CD4-positive, alpha-beta T cell treated with Interleukin-17A for 4 hours (primary cell): ENCODE measurements at regions not wholly inside any gene's neighbourhood (a gene's known extent, or its start where the extent isn't known, plus 50 kb on each side); places are given as distances from the start of the nearest gene placed in this dataset.
"Not testable (repeated sequence)": the region's sequence is repeated elsewhere in the genome, so short reads cannot be mapped to it uniquely, and the experiment has no call there.

Experiments
- DNase-seq: peaks from one replicate; pipeline ENCODE4 v3.0.0-alpha.2; 2020; ENCODE audit warnings: mixed read lengths

- DNase-seq: no peak
Observed at GRCh38 chr2:64924170-64924934, 64.8 kb upstream of the SLC1A4 start.

GRCh38 chr2:64925930-64926722 is 63.1 kb upstream of the SLC1A4 start:
- not testable (repeated sequence) for DNase-seq

DNA sequence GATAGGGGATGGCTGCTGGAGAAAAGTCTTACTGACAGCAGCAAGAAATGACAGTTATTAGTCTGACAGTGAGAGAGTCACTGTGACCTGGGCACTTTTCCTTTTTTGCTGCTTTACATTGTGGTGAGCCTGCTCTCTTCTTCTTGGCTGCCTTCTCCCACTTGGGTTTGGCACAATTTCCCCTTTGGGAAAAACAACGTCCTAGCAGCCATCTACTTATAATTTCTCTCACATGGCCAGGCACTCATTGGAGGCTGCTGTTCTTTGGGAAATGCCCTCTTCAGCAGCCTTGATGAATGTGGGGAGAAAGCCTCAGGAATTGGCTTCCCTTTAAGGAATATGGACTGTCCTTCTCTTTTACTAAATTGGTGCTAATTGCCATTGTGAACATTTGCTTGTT is 60.4 kb upstream of the SLC1A4 start:
- no peak for DNase-seq

DNA sequence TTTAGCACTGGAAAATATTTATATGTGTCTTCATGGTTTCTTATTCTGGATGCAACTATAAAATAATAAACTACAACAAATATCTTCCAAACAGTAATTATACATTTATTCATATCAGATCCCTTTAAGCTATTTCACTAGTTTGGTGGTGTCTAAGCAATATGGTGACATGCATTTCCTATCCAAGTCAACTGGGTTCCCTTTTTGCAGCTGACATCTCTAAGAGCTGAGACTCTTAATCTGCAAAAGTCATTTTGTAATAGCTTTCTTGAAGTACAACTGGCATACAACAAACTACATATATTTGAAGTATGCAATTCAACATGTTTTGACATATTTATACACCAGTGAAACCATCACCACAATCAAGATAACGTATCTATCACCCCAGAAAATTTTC is 59.9 kb upstream of the SLC1A4 start:
- DNase-seq: no peak

- no peak for DNase-seq
Observed at GRCh38 chr2:64930258-64930671, 58.9 kb upstream of the SLC1A4 start.

GRCh38 chr2:64931246-64932115 is 57.7 kb upstream of the SLC1A4 start:
- DNase-seq: no peak

- no peak for DNase-seq
Observed at GRCh38 chr2:64932116-64932370, 57.2 kb upstream of the SLC1A4 start.

DNA sequence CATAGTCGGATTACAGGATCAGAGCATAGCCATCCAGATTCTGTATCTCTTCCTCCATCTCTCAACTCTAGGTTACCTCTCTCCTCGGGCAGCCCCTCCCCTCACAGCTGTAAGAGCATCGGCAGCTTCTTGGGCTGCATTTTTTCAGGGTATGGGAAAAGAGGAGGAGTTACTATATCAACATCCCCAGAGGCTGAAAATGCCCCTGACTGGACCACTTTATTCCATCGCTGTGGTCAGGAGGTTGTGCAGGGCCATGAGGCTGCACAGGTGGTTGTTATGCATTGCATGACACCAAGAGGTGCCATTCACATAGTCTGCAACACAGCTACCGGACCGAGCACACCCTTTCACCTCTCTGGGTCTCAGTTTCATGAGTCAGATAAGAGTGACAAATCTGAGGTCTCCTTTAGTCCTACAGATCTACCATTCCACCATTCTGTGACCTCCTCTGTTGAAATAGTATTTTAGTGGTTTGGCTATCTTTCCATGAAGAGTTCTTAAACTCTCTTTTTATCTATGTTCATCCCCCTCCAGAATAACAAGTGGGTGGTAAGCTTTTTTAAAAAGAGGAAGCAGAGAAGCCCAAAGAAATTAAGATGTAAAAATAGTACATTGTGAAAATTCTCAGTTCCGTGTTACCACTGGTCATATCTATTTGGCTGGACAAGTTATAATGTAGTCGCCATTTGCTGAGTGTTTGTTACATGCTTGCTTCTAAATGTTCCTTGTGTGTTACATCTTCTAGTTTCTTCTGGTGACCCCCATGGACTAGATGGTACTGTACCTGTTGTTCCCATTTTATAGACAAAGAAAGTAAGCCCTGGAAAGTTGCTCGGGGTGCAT is 56.6 kb upstream of the SLC1A4 start:
- DNase-seq: no peak

GRCh38 chr2:64934530-64934929 is 54.7 kb upstream of the SLC1A4 start:
- DNase-seq: no peak

DNA sequence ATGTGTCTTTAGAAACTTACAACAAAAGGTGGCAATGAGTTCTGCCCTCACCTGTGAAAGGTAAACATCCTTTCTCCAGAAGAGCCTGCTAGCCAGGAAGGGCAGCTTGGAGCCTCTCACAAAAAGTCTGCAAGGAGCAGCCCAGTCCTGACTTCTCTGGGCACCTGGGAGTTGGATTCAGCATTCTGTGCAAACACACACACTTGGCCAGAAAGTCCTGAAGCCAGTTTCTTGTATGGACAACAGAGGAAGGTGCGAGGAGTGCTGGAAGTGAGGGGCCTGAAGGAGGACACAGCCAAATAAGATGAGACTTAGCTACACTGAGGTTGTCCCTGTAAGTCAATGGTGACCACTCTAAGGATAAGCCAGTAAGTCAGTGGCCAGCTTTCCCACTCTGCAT is 52.4 kb upstream of the SLC1A4 start:
- no peak for DNase-seq

DNA sequence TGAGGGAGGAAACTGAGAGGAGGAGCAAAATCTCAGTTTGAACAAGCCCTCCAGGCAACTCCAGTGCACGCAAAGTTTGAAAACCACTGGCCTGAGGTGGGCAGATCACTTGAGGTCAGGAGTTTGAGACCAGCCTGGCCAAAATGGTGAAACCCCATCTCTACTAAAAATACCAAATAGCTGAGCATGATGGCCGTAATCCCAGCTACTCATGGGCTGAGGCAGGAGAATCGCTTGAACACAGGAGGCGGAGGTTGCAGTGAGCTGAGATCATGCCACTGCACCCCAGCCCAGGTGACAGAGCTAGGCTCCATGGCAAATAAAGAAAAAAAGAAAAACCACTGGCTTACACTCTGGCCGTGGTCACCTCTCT is 51.9 kb upstream of the SLC1A4 start:
- not testable (repeated sequence) for DNase-seq

DNA sequence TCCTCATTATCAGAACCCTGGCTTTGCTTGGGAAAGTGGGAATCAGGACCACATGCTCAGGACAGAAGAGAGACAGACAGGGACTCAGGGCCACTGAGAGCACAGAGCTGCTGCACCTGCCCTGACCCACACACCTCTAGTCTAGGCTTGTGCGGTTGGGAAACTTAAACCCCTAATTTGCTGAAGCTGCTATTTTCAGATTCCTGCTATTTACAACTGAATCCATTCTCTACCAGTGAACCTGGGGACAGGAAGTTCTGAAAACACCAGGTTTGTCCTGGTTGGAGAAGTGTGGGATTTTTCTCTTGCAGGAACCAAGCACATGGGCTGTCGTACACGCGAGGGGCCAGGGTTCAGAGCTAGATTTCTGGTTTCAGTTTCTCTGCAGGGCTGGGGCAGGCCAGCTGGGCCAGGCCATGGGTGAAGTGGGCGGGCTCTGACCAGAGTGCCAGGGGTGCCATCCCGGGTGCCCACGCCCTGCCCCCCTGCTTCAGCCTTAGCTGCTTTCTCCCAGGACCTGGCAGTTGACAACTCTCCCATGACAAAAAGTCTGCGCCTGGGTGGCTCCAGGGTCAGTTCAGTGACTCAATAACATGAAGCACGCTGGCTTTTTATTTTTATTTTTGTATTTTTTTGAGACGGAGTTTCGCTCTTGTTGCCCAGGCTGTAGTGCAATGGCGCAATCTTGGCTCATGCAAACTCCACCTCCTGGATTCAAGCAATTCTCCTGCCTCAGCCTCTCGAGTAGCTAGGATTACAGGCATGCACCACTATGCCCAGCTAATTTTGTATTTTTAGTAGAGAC is 51.3 kb upstream of the SLC1A4 start:
- DNase-seq: no peak

DNA sequence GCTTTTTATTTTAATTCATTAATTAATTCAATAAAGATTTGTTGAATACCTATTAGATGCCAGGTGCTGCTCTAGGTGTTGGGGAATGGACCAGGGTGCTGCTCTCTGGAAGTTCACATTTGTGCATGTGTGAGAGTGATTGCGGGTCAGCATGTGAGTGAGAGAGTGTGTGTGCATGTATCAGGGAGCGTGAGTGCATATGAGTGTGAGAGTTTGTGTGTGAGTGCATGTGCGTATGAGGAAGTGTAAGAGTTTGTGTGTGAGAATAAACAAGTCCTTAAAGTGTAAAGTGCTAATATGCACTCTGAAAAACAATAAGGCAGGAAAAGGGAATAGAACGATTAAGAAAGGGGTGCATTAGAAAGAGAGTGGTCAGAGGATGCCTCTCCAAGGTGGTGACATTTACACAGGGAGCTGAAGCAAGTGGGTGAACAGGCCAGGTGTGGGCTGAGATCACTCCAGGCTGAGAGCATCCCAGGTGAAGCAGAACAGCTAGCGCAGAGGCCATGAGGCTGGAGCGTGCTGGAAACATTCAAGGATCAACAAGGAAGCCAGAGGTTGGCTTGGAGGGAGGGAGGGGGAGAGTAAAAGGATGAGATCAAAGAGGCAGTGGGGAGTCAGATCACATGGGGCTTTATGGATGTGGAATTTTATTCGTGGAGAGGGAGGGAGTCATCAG is 50.5 kb upstream of the SLC1A4 start:
- no peak for DNase-seq

DNA sequence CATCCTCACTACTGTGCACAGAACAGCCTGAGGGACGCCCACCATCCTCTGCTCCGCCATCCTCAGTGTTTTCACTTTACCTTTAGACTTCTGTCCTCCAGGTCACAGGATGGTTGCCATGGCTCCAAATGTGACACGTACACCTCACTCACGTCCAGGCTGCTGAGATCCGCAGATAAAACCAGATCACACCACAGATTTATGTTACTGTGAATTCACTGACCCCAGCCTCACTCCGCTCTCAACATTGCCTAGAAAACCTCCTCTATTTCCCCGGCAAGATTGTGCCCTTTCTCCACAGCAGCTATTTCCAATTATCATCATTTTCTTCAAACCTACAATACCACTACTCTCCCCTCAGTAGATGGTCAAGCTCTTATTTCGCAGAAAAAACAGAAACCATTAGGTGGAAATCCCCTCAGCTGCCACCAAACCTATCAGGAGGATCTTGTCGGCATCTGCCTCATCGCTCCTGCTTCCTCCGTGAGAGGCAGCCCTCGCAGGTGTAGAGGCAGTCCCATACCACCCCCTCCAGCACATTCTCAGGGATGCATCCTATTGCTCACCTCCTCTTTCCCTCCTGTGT is 49.8 kb upstream of the SLC1A4 start:
- DNase-seq: no peak
